Endothelial cell of umbilical vein (primary cell): ENCODE measurements at regions not wholly inside any gene's neighbourhood (a gene's known extent, or its start where the extent isn't known, plus 50 kb on each side); places are given as distances from the start of the nearest gene placed in this dataset.

Experiments used
- BruUV-seq: library from RNA; stranded (reverse); fragments of 400-500 nt; replicated peaks from 2 replicates; lab custom pipeline; 2021; lab: Mats Ljungman, UMichigan
- CTCF ChIA-PET: fragments of 300-600, 350-600 bp; sonication (Branson Sonifier 250); formaldehyde crosslinking; loops from one replicate; lab custom pipeline; 2021; ENCODE audit warnings: antibody characterized with exemption, inconsistent platforms; lab: Charles Lee
- POLR2A ChIA-PET: fragments of 300-600, 350-600 bp; sonication (Branson Sonifier 250); formaldehyde crosslinking; loops from one replicate; lab custom pipeline; 2021; ENCODE audit warnings: antibody characterized with exemption, inconsistent platforms; lab: Charles Lee
- DNase-seq: peaks from one replicate; pipeline ENCODE4 v3.0.0-alpha.2; 2011; ENCODE audit warnings: low read depth, low spot score
- FAIRE-seq: peaks from 2 replicates; lab custom pipeline; 2011; peaks lifted over from hg19 to GRCh38; lab: Jason Lieb, UNC
- H2AFZ ChIP-seq: 2 replicates; pipeline ENCODE4 v1.6.0; 2012; ENCODE audit warnings: low read depth, low read length, control low read depth, inconsistent platforms
- H3K27ac ChIP-seq: 2 replicates; pipeline ENCODE4 v1.5.1; 2011; ENCODE audit warnings: low read depth, mild to moderate bottlenecking, control low read depth, low read length, moderate library complexity; ENCODE audit not compliant: insufficient read depth
- H3K27me3 ChIP-seq, 2 experiments: 2 replicates each; pipeline versions ENCODE4 v1.6.0 to v1.6.1; 2011; ENCODE audit warnings: low read length in 2 of 2, mixed read lengths in 1 of 2; ENCODE audit not compliant: control insufficient read depth in 2 of 2, insufficient read depth in 2 of 2
- H3K36me3 ChIP-seq, 2 experiments: 2 replicates in 1 of 2; 3 replicates in 1 of 2; pipeline ENCODE4 v1.5.1; 2011; ENCODE audit warnings: low read length in 2 of 2, mild to moderate bottlenecking in 1 of 2, moderate library complexity in 1 of 2; ENCODE audit not compliant: control insufficient read depth in 2 of 2, insufficient read depth in 2 of 2; ENCODE audit errors: extremely low read depth in 1 of 2
- H3K4me1 ChIP-seq: 3 replicates; pipeline ENCODE4 v1.5.1; 2011; ENCODE audit warnings: mild to moderate bottlenecking, low read length; ENCODE audit not compliant: control insufficient read depth, insufficient read depth; ENCODE audit errors: extremely low read depth
- H3K4me2 ChIP-seq: 2 replicates; pipeline ENCODE4 v1.6.1; 2011; ENCODE audit warnings: low read length, control low read depth, mixed read lengths; ENCODE audit not compliant: insufficient read depth
- H3K4me3 ChIP-seq, 3 experiments: fragments of 200-600 bp in 1 of 3; sonication (generic), shearing (Covaris generic) in 1 of 3; replicated peaks in 1 of 3; 2 replicates each; pipeline ENCODE4 v1.5.1; 2011 to 2016; ENCODE audit warnings: control low read depth in 3 of 3, low read length in 3 of 3, mild to moderate bottlenecking in 2 of 3, inconsistent platforms in 1 of 3, low read depth in 1 of 3, moderate library complexity in 1 of 3; ENCODE audit not compliant: insufficient read depth in 1 of 3
- H3K79me2 ChIP-seq: 2 replicates; pipeline ENCODE4 v1.6.0; 2012; ENCODE audit warnings: low read length, inconsistent platforms; ENCODE audit not compliant: control insufficient read depth, insufficient read depth
- H3K9ac ChIP-seq: replicated peaks from 2 replicates; pipeline ENCODE3; 2011; ENCODE audit warnings: low read length, control low read depth; ENCODE audit not compliant: insufficient read depth; ENCODE audit errors: extremely low read depth
- H3K9me1 ChIP-seq: replicated peaks from 3 replicates; pipeline ENCODE4 v1.6.0; 2011; ENCODE audit warnings: mild to moderate bottlenecking, low read length; ENCODE audit not compliant: control insufficient read depth, insufficient read depth; ENCODE audit errors: extremely low read depth
- H3K9me3 ChIP-seq: replicated peaks from 2 replicates; pipeline ENCODE4 v1.5.1; 2012; ENCODE audit warnings: low read length, inconsistent platforms; ENCODE audit not compliant: control insufficient read depth, insufficient read depth
- H4K20me1 ChIP-seq: replicated peaks from 2 replicates; pipeline ENCODE3; 2011; ENCODE audit warnings: mild to moderate bottlenecking, low read length; ENCODE audit not compliant: control insufficient read depth, insufficient read depth; ENCODE audit errors: extremely low read depth
- CTCF ChIP-seq, 2 donors: IDR thresholded peaks; 1 replicate in 1 of 2; 2 replicates in 1 of 2; pipeline ENCODE4 v1.5.1; 2011; ENCODE audit warnings: low read length in 2 of 2, mild to moderate bottlenecking in 2 of 2, moderate library complexity in 2 of 2, control low read depth in 1 of 2, inconsistent platforms in 1 of 2, low read depth in 1 of 2; ENCODE audit not compliant: insufficient read depth in 1 of 2; ENCODE audit errors: extremely low read depth in 1 of 2
- EZH2 ChIP-seq: IDR thresholded peaks from 2 replicates; pipeline ENCODE4 v1.6.1; 2012; ENCODE audit warnings: borderline replicate concordance, low read depth, mild to moderate bottlenecking, moderate library complexity, low read length, inconsistent platforms; ENCODE audit not compliant: severe bottlenecking
- FOS ChIP-seq: IDR thresholded peaks from 2 replicates; pipeline ENCODE4 v1.6.1; 2011; ENCODE audit warnings: mild to moderate bottlenecking, low read length, moderate library complexity, borderline replicate concordance; ENCODE audit not compliant: insufficient read depth
- GATA2 ChIP-seq: IDR thresholded peaks from 2 replicates; pipeline ENCODE4 v1.7.0; 2011; ENCODE audit warnings: low read depth, mild to moderate bottlenecking, moderate library complexity, mixed read lengths, low read length; ENCODE audit not compliant: insufficient read length, insufficient read depth
- JUN ChIP-seq: IDR thresholded peaks from 2 replicates; pipeline ENCODE4 v1.6.1; 2011; ENCODE audit warnings: borderline replicate concordance, low read depth; ENCODE audit not compliant: insufficient read length, insufficient read depth
- MAX ChIP-seq: IDR thresholded peaks from 2 replicates; pipeline ENCODE4 v1.6.1; 2011; ENCODE audit not compliant: insufficient read depth, insufficient read length
- MYC ChIP-seq: IDR thresholded peaks from one replicate; pipeline ENCODE4 v1.6.1; 2011; ENCODE audit warnings: mild to moderate bottlenecking, low read depth, low read length
- POLR2A ChIP-seq: IDR thresholded peaks from 2 replicates; pipeline ENCODE4 v1.6.1; 2012; ENCODE audit warnings: low read depth, mild to moderate bottlenecking, control low read depth, low read length
- POLR2AphosphoS5 ChIP-seq: IDR thresholded peaks from 2 replicates; pipeline ENCODE4 v1.6.1; 2012; ENCODE audit warnings: low read depth, mild to moderate bottlenecking, control low read depth, low read length, moderate library complexity; ENCODE audit not compliant: insufficient read depth
- dilution Hi-C: fragments of 300-500 bp; cut with MboI; formaldehyde crosslinking; loops from one replicate; pipeline ENCODE4 v1.15.0; 2019; ENCODE audit warnings: low sequenced_read_pairs; ENCODE audit not compliant: extremely low pct_ligation_motif_present
- intact Hi-C: fragments of 100-400 bp; cut with micrococcal nuclease; formaldehyde crosslinking; loops from one replicate; pipeline ENCODE4 v1.10.0; 2022

GRCh38 chr4:3849140-3849539, 83.0 kb downstream of the ADRA2C start:
- H3K4me1 ChIP-seq, result no peaks in the 10 kb centered on the region
- CTCF ChIA-PET, result no interaction called here
- H3K79me2 ChIP-seq, result no peaks in the 10 kb centered on the region
- H3K9me1 ChIP-seq, result no peaks in the 10 kb centered on the region
- no peak for DNase-seq
- dilution Hi-C loops, result no loop called here
- H4K20me1 ChIP-seq, result no peaks in the 10 kb centered on the region
- no TSS peak for BruUV-seq
- H3K27me3 ChIP-seq, result no peaks in the 10 kb centered on the region
- intact Hi-C loops, result no loop called here
- no peaks in the 10 kb centered on the region for H3K36me3 ChIP-seq
- H2AFZ ChIP-seq, result no peak overlapping the region
- no peak overlapping the region for H3K4me2 ChIP-seq
- H3K27ac ChIP-seq, result no peak overlapping the region
- H3K4me3 ChIP-seq, result no peak overlapping the region
- H3K9ac ChIP-seq, result no peak overlapping the region
- POLR2A ChIA-PET, result no interaction called here
- no peaks in the 10 kb centered on the region for H3K9me3 ChIP-seq
- no peak for FAIRE-seq
- TF ChIP-seq MAX (no peak), POLR2A (no peak), GATA2 (no peak), MYC (no peak), JUN (no peak), POLR2AphosphoS5 (no peak), CTCF (IDR thresholded peaks at IDR 0.05; ENCODE audit: extremely low read depth in 1 of 2, insufficient read depth in 1 of 2, low read depth in 1 of 2, low read length in 2 of 2) (no peak), FOS (no peak), EZH2 (no peak)
